Prostate gland (tissue), 2 donors: ENCODE measurements at regions not wholly inside any gene's neighbourhood (a gene's known extent, or its start where the extent isn't known, plus 50 kb on each side); places are given as distances from the start of the nearest gene placed in this dataset.

Experiments
- CTCF ChIP-seq, 4 experiments: fragments of 200-600 bp in 2 of 4; fragments of 450-650 bp in 2 of 4; sonication (generic) in 2 of 4; IDR thresholded peaks; 1 replicate in 3 of 4; 2 replicates in 1 of 4; pipeline ENCODE4 v1.5.1; 2016 to 2019; ENCODE audit warnings: antibody characterized with exemption in 4 of 4, mild to moderate bottlenecking in 2 of 4, moderate library complexity in 2 of 4
- POLR2A ChIP-seq: fragments of 450-650 bp; IDR thresholded peaks from one replicate; pipeline ENCODE4 v1.6.1; 2016; ENCODE audit warnings: antibody characterized with exemption, mild to moderate bottlenecking

GRCh38 chr11:10400856-10401255, 54.2 kb upstream of the AMPD3 start:
- TF ChIP-seq CTCF (IDR thresholded peaks at IDR 0.05) (no peak), POLR2A (no peak)
